T-helper 1 cell treated with Interleukin-12 subunit alpha and Interleukin-12 subunit beta and Interleukin-4 antibody, amounts not matched to agents 30 ng/mL and 1 ng/mL, for 36 hours (primary cell): ENCODE measurements at regions not wholly inside any gene's neighbourhood (a gene's known extent, or its start where the extent isn't known, plus 50 kb on each side); places are given as distances from the start of the nearest gene placed in this dataset.
"Not testable (repeated sequence)": the region's sequence is repeated elsewhere in the genome, so short reads cannot be mapped to it uniquely, and the experiment has no call there.

Experiments used
- intact Hi-C: fragments of 100-400 bp; cut with micrococcal nuclease; formaldehyde crosslinking; loops from one replicate; pipeline ENCODE4 v1.15.1; 2024

- intact Hi-C loops: no loop called here
Measured at GRCh38 chr2:595831-596592, 81.2 kb downstream of the TMEM18 start.

GRCh38 chr2:595141-595815 is 81.9 kb downstream of the TMEM18 start:
- intact Hi-C loops: no loop called here

DNA sequence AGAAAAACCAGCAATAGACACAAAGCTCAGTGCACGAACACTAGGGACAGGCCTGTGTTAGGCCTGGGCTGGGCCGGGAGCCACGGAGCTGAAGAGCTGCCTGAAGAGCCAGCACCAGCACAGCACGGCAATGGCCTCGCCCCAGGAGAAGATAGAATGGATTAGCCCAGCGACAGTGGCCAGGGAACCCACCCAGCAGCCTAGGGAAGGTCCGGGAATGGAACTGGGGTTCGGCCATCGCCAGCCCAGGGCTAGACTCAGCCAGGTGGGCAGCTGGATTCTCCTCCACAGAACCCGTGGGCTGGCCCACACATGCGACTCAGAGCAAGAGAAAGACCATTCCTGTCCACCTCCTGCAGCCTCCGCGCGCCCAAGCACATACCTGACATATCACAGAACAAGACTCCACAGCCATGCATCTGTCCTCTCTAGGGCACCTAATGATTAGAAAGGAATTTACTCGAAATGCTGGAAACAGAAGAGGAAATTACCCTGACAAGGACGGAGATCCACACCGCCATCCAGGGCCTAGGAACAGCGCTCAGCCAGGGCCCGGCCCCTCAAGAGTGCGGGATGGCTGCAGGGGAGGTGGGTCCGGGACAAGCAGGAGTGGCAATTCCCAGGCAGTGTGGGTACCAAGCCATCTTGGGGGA is 82.8 kb downstream of the TMEM18 start:
- intact Hi-C loops: no loop called here

- intact Hi-C loops: no loop called here
Measured at GRCh38 chr2:593356-594026, 83.7 kb downstream of the TMEM18 start.

GRCh38 chr2:592737-593136 is 84.5 kb downstream of the TMEM18 start:
- intact Hi-C loops: no loop called here

GRCh38 chr2:590214-591175 is 86.7 kb downstream of the TMEM18 start:
- intact Hi-C loops: no loop called here

DNA sequence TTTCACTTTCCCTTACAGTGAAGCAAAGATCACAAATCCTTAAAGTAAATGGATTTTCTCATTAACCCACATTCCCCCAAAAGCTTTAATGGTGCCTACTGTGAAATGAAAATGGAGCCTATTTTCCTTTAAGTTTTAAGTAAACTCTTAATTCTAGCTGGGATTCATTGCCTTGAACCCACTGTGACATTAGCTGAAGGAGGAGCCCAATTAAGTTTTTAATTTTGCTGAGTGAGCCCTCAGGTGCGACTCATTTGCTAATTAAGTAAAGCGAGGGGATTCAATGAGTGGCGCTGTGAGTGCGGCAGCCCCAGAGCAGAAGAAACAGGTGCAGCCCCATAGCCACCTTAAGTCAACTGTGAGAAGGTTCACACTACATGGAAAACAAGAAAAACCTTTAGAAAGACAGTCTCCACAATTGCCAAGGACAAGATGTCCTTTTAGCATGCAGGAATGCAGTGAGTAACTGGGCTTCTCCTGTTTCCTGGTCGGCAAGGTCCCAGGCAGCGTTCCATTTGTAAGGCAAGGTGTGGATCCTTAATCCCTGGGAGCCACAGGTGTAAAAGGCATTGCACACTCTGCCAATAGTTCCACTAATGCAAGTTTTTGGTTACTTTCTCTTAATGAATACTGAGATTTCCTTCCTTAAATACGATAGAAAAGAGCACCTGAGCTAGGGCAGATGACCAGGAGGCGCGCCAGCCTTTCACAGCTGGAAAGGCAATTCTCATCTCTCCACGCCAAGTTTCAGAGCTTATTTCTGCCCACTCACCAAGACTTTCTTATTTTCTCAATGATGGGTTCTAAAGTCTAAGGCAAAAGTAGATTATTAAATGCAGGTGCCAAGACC is 87.7 kb downstream of the TMEM18 start:
- intact Hi-C loops: no loop called here

GRCh38 chr2:588074-588645 is 89.0 kb downstream of the TMEM18 start:
- intact Hi-C loops: no loop called here

DNA sequence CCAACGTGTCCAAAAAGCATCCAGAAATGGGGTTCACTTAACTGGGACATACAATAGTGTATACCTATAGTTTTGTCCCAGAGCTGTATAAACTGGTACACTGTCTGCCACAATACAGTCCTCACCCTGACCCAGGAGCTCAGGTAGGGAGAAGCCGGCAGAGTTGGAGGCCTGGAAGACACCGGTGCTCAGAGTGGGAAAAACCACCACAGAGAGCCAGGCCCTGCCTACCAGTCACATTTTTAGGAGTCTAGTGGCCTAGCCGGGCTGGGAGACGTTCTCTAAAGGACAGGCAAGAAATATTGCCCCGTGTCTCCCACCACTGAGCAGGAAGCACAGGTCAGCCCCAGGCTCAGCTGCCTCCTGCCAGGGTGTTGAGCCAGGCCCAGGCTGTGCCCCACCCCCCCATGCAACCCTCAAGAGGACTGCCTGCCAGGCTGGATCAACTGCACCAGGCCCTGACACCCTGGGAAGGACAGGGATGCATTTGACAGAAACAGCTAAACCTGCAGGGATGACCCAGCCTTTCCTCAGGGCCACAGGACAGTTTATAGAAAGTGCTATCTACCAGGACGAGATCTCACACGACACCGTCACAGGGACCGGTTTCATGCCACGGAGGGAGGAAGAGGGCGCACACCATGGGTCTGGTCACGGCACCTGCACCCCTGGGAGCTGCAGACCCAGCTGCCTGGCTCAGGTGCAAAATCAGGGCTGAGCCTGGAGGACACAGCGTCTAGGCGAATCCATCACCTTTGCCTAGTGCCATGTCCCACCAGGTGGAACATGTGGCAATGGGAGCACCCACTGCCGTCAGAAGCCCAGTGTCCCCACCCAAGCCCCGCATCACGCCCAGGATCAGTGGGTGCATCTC is 89.9 kb downstream of the TMEM18 start:
- intact Hi-C loops: no loop called here

DNA sequence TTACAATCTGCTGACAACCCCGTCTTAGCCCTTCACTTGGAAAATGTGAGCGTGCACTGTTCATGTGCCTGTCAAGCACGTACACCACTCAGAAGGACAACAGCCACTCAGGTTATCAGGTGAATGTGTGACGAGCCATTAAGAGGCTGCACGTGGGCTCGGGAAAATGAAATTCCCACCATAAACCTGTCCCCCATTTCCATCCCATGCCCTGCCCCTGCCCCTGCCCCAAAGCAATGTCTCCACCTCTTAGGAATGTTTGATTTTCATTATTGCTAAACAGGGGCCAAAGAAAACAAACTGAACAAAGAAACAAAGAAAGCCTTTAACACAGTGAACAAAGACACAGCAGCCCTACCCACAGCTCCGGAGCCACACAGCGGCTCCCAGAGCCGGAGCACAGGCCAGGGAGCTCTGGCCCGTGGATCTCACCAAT is 90.5 kb downstream of the TMEM18 start:
- intact Hi-C loops: no loop called here

DNA sequence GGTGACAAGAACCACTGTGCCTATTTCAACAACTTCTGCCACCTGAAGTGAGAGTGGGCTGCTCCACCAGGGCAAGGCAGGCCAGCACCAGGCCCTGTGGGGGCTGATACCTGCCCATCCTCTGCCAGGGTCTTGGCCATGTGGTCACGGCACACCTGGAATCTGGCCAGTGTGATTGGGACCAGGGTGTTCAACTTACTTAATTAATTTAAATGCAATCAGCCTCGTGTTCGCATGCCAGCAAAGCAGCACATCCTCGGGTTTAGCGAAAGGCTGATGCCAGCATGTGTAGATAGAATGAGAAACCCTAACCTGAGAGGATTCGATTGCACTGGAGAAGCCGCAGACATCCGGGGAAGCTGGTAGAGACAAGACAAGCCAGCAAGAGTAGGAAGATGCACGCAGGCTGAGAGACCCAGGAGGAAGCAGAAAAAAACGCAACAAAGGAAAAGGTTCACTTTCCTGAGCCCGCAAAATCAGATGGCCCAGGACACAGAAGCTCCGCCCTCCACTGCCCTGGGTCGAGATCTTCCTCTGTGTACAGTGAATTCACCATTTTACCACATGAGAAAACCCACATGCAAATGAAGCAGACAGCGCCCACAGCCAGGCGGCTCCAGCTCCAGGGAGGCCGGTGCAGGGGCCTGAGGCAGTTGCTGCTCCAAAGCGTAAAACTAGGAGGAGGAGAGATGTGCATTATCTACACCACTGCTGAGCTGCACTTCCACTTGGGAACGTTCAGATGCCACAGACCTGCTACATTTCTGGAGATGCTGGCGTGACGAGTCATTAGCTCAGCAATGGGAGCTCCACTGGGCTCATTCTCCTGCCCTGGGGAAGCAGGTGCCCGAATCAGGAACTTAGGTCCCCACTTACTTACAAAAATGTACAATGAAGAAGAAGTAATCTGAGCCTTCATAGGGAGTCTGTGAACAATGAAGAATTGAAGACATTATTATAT is 92.1 kb downstream of the TMEM18 start:
- intact Hi-C loops: no loop called here

DNA sequence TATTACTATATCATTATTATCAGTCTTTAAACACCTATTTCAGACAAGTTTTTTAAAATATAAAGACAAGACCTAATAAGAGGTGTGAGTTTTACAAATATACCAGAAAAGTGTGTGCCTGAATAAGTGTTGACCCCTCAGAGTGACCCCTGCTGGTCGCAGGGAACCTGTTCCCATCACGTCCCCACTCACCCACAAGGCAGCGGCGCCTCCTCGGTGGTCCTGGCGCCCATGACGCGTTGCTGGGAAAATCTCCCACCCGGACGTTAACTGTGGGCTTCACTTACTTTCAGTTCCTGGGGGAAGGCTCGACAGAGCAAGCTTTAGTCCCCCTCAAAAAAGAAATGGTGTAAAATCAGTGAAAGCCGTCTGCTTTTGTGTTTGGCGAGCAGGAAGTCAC is 93.5 kb downstream of the TMEM18 start:
- intact Hi-C loops: no loop called here

GRCh38 chr2:582792-583528 is 94.2 kb downstream of the TMEM18 start:
- intact Hi-C loops: no loop called here

DNA sequence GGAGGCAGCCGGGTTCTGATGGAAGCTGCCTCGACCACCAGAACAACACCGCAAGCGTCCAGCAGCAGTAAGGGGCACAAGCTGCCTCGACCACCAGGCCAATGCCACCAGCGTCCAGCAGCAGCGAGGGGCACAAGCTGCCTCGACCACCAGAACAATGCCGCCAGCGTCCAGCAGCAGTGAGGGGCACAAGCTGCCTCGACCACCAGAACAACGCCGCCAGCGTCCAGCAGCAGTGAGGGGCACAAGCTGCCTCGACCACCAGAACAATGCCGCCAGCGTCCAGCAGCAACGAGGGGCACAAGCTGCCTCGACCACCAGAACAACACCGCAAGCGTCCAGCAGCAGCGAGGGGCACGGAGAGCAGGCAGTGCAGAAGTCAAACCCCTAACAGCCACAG is 94.9 kb downstream of the TMEM18 start:
- intact Hi-C loops: not testable (repeated sequence)

GRCh38 chr2:579961-580360 is 97.2 kb downstream of the TMEM18 start:
- intact Hi-C loops: no loop called here

DNA sequence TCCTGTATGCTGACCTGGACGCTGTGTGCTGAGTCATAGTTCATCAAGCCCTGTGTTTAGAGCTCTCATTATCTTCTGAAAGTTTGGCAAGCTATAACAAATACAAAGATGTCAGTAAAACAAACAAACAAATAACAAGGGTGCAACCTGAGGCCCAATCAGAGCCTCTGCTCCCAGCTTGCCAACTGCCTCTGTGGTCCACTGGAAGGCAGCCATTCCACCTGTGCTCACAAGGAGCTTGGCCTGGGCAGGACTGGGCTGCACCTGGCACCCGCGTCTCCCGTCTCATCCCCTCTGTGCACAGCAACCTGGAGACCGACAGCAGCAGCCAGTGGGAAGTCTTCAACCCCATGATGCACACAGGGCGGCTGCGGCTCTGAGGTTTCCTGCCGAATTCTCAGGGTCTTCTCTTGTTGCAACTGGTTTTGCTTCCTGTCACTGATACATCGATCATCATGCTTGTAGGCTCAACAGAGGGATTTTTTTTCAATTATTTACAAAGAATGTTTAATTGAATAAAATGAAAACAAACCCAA is 97.8 kb downstream of the TMEM18 start:
- intact Hi-C loops: no loop called here
